C4-2B (cell line): ENCODE measurements at regions not wholly inside any gene's neighbourhood (a gene's known extent, or its start where the extent isn't known, plus 50 kb on each side); places are given as distances from the start of the nearest gene placed in this dataset.

Source experiments
- ZFX ChIP-seq: fragments of 450-650 bp; IDR thresholded peaks from 2 replicates; pipeline ENCODE4 v1.6.1; 2017
- TF ChIP-seq, protein P1 (sequence below): fragments of 450-650 bp; conservative IDR thresholded peaks from 2 replicates; pipeline ENCODE4 v1.5.1; 2017; ENCODE audit warnings: mild to moderate bottlenecking

DNA sequence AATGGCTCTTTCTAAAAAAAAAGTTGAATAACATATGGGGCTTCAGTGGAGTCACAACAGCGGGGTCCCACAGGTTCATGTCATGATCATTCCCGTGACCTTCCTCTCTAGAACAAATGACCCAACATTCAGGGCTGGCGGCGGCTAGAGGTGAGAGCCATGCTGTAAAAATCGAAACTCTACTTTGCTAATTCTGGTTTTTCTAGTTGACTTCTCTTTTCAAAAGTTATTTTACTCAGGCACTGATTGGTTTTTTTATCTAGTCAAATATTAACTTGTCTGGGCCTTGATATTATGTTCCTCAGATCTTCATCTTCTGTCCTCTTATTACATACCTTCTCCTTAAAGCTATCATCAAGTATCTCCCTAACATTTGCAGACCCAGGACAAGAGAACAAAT lies 402.9 kb upstream of the SOX5 start:
- TF ChIP-seq, protein P1, sequence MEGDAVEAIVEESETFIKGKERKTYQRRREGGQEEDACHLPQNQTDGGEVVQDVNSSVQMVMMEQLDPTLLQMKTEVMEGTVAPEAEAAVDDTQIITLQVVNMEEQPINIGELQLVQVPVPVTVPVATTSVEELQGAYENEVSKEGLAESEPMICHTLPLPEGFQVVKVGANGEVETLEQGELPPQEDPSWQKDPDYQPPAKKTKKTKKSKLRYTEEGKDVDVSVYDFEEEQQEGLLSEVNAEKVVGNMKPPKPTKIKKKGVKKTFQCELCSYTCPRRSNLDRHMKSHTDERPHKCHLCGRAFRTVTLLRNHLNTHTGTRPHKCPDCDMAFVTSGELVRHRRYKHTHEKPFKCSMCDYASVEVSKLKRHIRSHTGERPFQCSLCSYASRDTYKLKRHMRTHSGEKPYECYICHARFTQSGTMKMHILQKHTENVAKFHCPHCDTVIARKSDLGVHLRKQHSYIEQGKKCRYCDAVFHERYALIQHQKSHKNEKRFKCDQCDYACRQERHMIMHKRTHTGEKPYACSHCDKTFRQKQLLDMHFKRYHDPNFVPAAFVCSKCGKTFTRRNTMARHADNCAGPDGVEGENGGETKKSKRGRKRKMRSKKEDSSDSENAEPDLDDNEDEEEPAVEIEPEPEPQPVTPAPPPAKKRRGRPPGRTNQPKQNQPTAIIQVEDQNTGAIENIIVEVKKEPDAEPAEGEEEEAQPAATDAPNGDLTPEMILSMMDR, result no peak
- no peak for TF ChIP-seq ZFX
